Left lung (tissue), 4 donors: ENCODE measurements at regions not wholly inside any gene's neighbourhood (a gene's known extent, or its start where the extent isn't known, plus 50 kb on each side); places are given as distances from the start of the nearest gene placed in this dataset.

Experiments used
- ATAC-seq: fragments of 200-7000 bp; cut with Tn5 transposase; one replicate; pipeline ENCODE4 v1.9.1; 2020; ENCODE audit warnings: moderate library complexity
- DNase-seq, 4 donors: peaks; one replicate each; pipeline ENCODE4 v3.0.0-alpha.2; 2013 to 2020
- H3K27ac ChIP-seq, 2 donors: fragments of 200-600 bp; sonication (generic) in 1 of 2; one replicate each; pipeline versions ENCODE4 v1.5.0 to v1.8.0; 2020 to 2021
- H3K27me3 ChIP-seq, 2 donors: fragments of 200-600 bp; sonication (generic) in 1 of 2; one replicate each; pipeline versions ENCODE4 v1.5.0 to v1.8.0; 2020 to 2021
- H3K36me3 ChIP-seq, 2 donors: fragments of 200-600 bp; sonication (generic) in 1 of 2; one replicate each; pipeline versions ENCODE4 v1.5.0 to v1.8.0; 2020 to 2021
- H3K4me1 ChIP-seq, 2 donors: fragments of 200-600 bp; one replicate each; pipeline ENCODE4 v1.8.0; 2021
- H3K4me3 ChIP-seq, 2 donors: fragments of 200-600 bp; sonication (generic) in 1 of 2; one replicate each; pipeline versions ENCODE4 v1.5.0 to v1.8.0; 2020 to 2021; ENCODE audit warnings: mild to moderate bottlenecking in 1 of 2
- H3K9me3 ChIP-seq, 2 donors: fragments of 200-600 bp; sonication (generic) in 1 of 2; one replicate each; pipeline versions ENCODE4 v1.5.0 to v1.8.0; 2020 to 2021
- intact Hi-C, 2 donors: fragments of 100-400 bp; cut with DNase I; formaldehyde crosslinking; loops; one replicate each; pipeline versions ENCODE4 v1.11.2 to v1.14.2; 2022
- TF ChIP-seq, protein P1 (sequence below), 2 donors: fragments of 200-600 bp; sonication (generic) in 1 of 2; IDR thresholded peaks; one replicate each; pipeline versions ENCODE4 v1.5.0 to v1.8.0; 2021; ENCODE audit warnings: antibody characterized with exemption in 2 of 2
- donor health status: DM: no; HTN: yes; CAD: no.
- donor health status: DM: no; HTN: no; CAD: no.

DNA sequence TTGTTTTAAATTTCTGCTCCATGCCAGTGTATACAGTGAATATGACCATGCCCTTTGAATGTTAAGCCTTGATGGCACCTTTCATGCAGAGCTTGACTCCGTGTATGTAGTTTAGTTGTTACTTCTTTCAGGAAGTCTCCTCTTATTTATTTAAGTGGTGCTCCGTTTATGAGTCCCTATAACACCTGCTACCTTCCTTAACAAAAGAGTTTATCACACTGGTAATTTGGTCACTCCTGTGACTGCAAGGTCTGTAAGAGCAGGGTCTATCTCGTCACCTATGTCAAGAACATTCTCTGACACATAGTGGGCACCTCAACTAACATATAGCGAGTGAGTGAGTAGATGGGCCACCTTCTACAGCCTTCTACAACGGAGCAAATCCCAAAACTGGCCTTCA lies 152.5 kb downstream of the CCDC34 start:
- peaks cover 6 to 13% of the 10 kb centered on the region in 2 donors for H3K4me1 ChIP-seq
- TF ChIP-seq, protein P1, sequence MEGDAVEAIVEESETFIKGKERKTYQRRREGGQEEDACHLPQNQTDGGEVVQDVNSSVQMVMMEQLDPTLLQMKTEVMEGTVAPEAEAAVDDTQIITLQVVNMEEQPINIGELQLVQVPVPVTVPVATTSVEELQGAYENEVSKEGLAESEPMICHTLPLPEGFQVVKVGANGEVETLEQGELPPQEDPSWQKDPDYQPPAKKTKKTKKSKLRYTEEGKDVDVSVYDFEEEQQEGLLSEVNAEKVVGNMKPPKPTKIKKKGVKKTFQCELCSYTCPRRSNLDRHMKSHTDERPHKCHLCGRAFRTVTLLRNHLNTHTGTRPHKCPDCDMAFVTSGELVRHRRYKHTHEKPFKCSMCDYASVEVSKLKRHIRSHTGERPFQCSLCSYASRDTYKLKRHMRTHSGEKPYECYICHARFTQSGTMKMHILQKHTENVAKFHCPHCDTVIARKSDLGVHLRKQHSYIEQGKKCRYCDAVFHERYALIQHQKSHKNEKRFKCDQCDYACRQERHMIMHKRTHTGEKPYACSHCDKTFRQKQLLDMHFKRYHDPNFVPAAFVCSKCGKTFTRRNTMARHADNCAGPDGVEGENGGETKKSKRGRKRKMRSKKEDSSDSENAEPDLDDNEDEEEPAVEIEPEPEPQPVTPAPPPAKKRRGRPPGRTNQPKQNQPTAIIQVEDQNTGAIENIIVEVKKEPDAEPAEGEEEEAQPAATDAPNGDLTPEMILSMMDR (IDR thresholded peaks at IDR 0.05): no peak
- no peaks in the 10 kb centered on the region for H3K27me3 ChIP-seq
- no peaks in the 10 kb centered on the region for H3K9me3 ChIP-seq
- intact Hi-C loops: no loop called here
- H3K27ac ChIP-seq: no peak overlapping the region
- H3K36me3 ChIP-seq: no peaks in the 10 kb centered on the region
- H3K4me3 ChIP-seq: no peak overlapping the region
- ATAC-seq (no peak), DNase-seq (no peak)

GRCh38 chr11:27209562-27210005 lies 153.4 kb downstream of the CCDC34 start:
- Histone ChIP-seq H3K27ac (no peak overlapping the region), H3K27me3 (no peaks in the 10 kb centered on the region), H3K9me3 (no peaks in the 10 kb centered on the region), H3K4me3 (no peak overlapping the region), H3K36me3 (no peaks in the 10 kb centered on the region), H3K4me1 (peaks cover 6 to 13% of the 10 kb centered on the region in 2 donors)
- intact Hi-C loops: no loop called here
- DNase-seq (peak in 1 of 4 donors; percentile 53), ATAC-seq (peak; percentile 83)
- TF ChIP-seq, protein P1 (IDR thresholded peaks at IDR 0.05): no peak

GRCh38 chr11:27208846-27209245 lies 154.2 kb downstream of the CCDC34 start:
- TF ChIP-seq, protein P1 (IDR thresholded peaks at IDR 0.05): no peak
- no peaks in the 10 kb centered on the region for H3K36me3 ChIP-seq
- no peaks in the 10 kb centered on the region for H3K27me3 ChIP-seq
- H3K27ac ChIP-seq: no peak overlapping the region
- intact Hi-C loops: no loop called here
- H3K4me1 ChIP-seq: peaks cover 6 to 11% of the 10 kb centered on the region in 2 donors
- H3K4me3 ChIP-seq: no peak overlapping the region
- no peaks in the 10 kb centered on the region for H3K9me3 ChIP-seq
- DNase-seq: no peak
- no peak for ATAC-seq

- Histone ChIP-seq H3K27ac (no peak overlapping the region), H3K36me3 (no peaks in the 10 kb centered on the region), H3K4me3 (no peak overlapping the region), H3K4me1 (no peaks in the 10 kb centered on the region), H3K9me3 (no peaks in the 10 kb centered on the region), H3K27me3 (no peaks in the 10 kb centered on the region)
- ATAC-seq: no peak
- intact Hi-C loops: no loop called here
- DNase-seq: no peak
- TF ChIP-seq, protein P1 (IDR thresholded peaks at IDR 0.05): no peak
Observed at GRCh38 chr11:27207025-27207650, 155.9 kb downstream of the CCDC34 start.

- no peak overlapping the region for H3K27ac ChIP-seq
- H3K36me3 ChIP-seq: no peaks in the 10 kb centered on the region
- H3K9me3 ChIP-seq: no peaks in the 10 kb centered on the region
- no peaks in the 10 kb centered on the region for H3K27me3 ChIP-seq
- H3K4me3 ChIP-seq: no peak overlapping the region
- H3K4me1 ChIP-seq: peaks cover 0 to 5% of the 10 kb centered on the region in 2 donors
- intact Hi-C loops: no loop called here
- TF ChIP-seq, protein P1 (IDR thresholded peaks at IDR 0.05): no peak
- no peak for DNase-seq
- ATAC-seq: no peak
Observed at GRCh38 chr11:27205779-27206570, 157.0 kb downstream of the CCDC34 start.
